Heart left ventricle (tissue), 16 donors: ENCODE measurements at regions not wholly inside any gene's neighbourhood (a gene's known extent, or its start where the extent isn't known, plus 50 kb on each side); places are given as distances from the start of the nearest gene placed in this dataset.

Source experiments
- ATAC-seq, 4 donors: fragments of 200-7000 bp; cut with Tn5 transposase; one replicate each; pipeline ENCODE4 v1.9.1; 2020 to 2022; ENCODE audit warnings: moderate library complexity in 4 of 4, mild to moderate bottlenecking in 3 of 4, moderate number of reproducible peaks in 1 of 4
- DNase-seq, 5 donors: peaks; one replicate each; pipeline ENCODE4 v3.0.0-alpha.2; 2020
- H3K27ac ChIP-seq, 12 donors: fragments of 200-600 bp; sonication (generic) in 4 of 12; one replicate each; pipeline versions ENCODE4 v1.5.0 to v1.8.0; 2016 to 2022; ENCODE audit warnings: mild to moderate bottlenecking in 2 of 12
- H3K27me3 ChIP-seq, 9 donors: fragments of 200-600 bp; sonication (generic) in 2 of 9; one replicate each; pipeline versions ENCODE4 v1.5.1 to v1.8.0; 2016 to 2022; ENCODE audit warnings: mild to moderate bottlenecking in 3 of 9
- H3K36me3 ChIP-seq, 9 donors: fragments of 200-600 bp; sonication (generic) in 2 of 9; one replicate each; pipeline versions ENCODE4 v1.5.0 to v1.8.0; 2018 to 2022; ENCODE audit warnings: mild to moderate bottlenecking in 2 of 9
- H3K4me1 ChIP-seq, 12 donors: fragments of 200-600 bp; sonication (generic) in 4 of 12; one replicate each; pipeline versions ENCODE4 v1.5.0 to v1.8.0; 2016 to 2022; ENCODE audit warnings: mild to moderate bottlenecking in 3 of 12
- H3K4me3 ChIP-seq, 12 donors: fragments of 200-600 bp; sonication (generic) in 4 of 12; one replicate each; pipeline versions ENCODE4 v1.5.0 to v1.8.0; 2017 to 2022; ENCODE audit warnings: mild to moderate bottlenecking in 9 of 12, moderate library complexity in 4 of 12
- H3K9me3 ChIP-seq, 12 donors: fragments of 200-600 bp; sonication (generic) in 4 of 12; one replicate each; pipeline versions ENCODE4 v1.5.0 to v1.8.0; 2016 to 2022; ENCODE audit warnings: mild to moderate bottlenecking in 1 of 12
- POLR2A ChIP-seq, 2 donors: fragments of 450-650 bp; IDR thresholded peaks; one replicate each; pipeline ENCODE4 v1.6.1; 2017; ENCODE audit warnings: antibody characterized with exemption in 2 of 2, mild to moderate bottlenecking in 2 of 2, moderate library complexity in 2 of 2
- WGBS, 4 donors: extraction: QIAGEN DNeasy Blood & Tissue Kit in 2 of 4; methylation state at CpG; one replicate each; pipeline versions ENCODE4 v1.1.5 to v1.1.7; 2013 to 2018; 5-methylcytosine and 5-hydroxymethylcytosine counted together
- intact Hi-C, 10 donors: fragments of 100-400 bp; cut with DNase I; formaldehyde crosslinking; loops; one replicate each; pipeline versions ENCODE4 v1.11.1 to v1.14.2; 2022
- TF ChIP-seq, protein P1 (sequence below), 12 donors: fragments of 200-600 bp; sonication (generic) in 4 of 12; IDR thresholded peaks; one replicate each; pipeline versions ENCODE4 v1.5.0 to v1.8.0; 2018 to 2022; ENCODE audit warnings: antibody characterized with exemption in 12 of 12, mild to moderate bottlenecking in 5 of 12
- donor health status: ischemic (EF 13 %, LVEDD 7.1; RV severe dilation, severe dysfunction).
- donor health status: healthy with polysubstance abuse.
- donor health status: DM: no; HTN: yes; CAD: no.
- donor health status: DM: no; HTN: no; CAD: no.
- donor health status: ischemic (EF 25% LVEDD 6.9; RV normal size, moderate dysfunction).
- donor health status: ischemic (EF 25% LVEDD 5.7; RV mildly dilated, moderate dysfunction).
- donor health status: healthy.
- donor health status: DM: yes; HTN: yes; CAD: no.
- donor health status: ischemic (EF 35%, LVEDD 5.7; RV mildly dilated, moderate dysfunction).
- donor health status: nonischemic (EF 11% LVEDD 7.7; RV severe dilation, severe dysfunction).
- donor health status: DM: yes; HTN: yes; CAD: no.
- donor health status: PGD.
- donor health status: ischemic (EF 29% LVEDD 5.4; RV normal size, mild dysfunction).
- donor health status: nonischemic (EF 23%, LVEDD 6.1; RV moderate dilation, normal function).

DNA sequence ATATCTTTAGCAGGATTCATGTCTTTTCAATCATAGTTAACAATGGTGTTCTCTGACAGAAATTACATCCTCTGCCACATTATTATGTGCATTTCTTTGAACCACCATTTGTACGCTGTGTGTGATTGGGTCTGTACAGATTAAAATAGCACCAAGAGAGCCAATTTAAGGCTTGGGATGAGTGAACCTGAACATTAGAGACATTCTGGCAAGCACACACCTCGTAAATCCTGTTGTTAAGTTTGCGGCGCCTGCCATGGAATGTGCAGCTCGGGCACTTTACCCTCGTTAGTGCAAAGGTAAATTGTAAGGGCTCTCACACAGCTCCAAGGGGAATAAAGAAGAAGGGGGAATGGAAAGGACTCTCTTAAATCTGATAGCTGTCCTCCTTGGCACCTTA is 482.4 kb upstream of the DPPA4 start:
- Histone ChIP-seq H3K36me3 (no peaks in the 10 kb centered on the region), H3K9me3 (no peaks in the 10 kb centered on the region), H3K27ac (no peak overlapping the region), H3K27me3 (no peaks in the 10 kb centered on the region), H3K4me1 (no peaks in the 10 kb centered on the region), H3K4me3 (no peak overlapping the region)
- 59 to 72% (median 65%) methylated on average over 6 of the region's 6 CpGs for WGBS, 4 donors
- no peak for DNase-seq
- no peak for TF ChIP-seq POLR2A (IDR thresholded peaks at IDR 0.05)
- TF ChIP-seq, protein P1, sequence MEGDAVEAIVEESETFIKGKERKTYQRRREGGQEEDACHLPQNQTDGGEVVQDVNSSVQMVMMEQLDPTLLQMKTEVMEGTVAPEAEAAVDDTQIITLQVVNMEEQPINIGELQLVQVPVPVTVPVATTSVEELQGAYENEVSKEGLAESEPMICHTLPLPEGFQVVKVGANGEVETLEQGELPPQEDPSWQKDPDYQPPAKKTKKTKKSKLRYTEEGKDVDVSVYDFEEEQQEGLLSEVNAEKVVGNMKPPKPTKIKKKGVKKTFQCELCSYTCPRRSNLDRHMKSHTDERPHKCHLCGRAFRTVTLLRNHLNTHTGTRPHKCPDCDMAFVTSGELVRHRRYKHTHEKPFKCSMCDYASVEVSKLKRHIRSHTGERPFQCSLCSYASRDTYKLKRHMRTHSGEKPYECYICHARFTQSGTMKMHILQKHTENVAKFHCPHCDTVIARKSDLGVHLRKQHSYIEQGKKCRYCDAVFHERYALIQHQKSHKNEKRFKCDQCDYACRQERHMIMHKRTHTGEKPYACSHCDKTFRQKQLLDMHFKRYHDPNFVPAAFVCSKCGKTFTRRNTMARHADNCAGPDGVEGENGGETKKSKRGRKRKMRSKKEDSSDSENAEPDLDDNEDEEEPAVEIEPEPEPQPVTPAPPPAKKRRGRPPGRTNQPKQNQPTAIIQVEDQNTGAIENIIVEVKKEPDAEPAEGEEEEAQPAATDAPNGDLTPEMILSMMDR (IDR thresholded peaks at IDR 0.05) = no peak
- no peak for ATAC-seq
- intact Hi-C loops = no loop called here

DNA sequence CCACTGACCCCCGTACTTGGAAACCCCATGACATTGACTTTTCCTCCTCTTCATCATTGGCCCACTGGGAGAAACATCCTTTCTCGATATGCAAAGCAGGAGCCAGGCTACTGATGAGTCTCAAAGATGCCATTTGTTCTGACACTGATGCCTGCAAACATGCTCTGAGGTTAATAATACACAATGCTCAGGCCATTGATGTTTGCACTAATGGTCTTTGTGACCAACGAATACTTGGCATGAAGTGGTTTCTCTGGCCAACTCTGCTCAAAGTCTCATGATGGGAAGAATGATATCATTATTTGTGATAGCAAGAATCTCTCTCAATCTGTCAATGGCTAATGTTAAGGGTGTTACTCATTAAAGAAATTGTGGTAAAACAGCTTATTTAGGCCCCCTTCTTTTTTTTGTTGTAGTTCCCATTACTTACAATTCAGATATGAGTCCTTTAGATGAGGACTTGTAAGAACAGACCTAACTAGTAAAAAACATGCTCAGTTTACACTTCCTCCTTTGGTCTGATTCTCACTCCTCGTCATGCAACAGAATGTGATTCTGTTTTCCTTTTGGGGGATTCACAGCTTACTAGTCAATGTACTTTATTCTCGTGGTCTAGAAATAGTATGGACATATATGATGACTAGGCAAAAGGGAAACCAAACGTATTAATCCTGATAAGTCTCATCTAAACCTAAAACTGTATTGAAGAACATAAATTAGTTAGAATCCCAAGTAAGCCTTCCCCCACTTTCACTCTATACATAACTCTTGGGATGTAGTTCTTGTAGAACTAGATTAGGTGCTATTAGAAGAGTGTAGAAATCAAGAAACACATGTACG is 488.8 kb upstream of the DPPA4 start:
- Histone ChIP-seq H3K4me1 (no peaks in the 10 kb centered on the region), H3K4me3 (no peak overlapping the region), H3K36me3 (no peaks in the 10 kb centered on the region), H3K9me3 (no peaks in the 10 kb centered on the region), H3K27ac (no peak overlapping the region), H3K27me3 (no peaks in the 10 kb centered on the region)
- ATAC-seq (no peak), DNase-seq (no peak)
- intact Hi-C loops = no loop called here
- TF ChIP-seq, protein P1 (IDR thresholded peaks at IDR 0.05) = no peak
- TF ChIP-seq POLR2A (IDR thresholded peaks at IDR 0.05) = no peak
- 76 to 81% (median 78%) methylated on average over 7 of the region's 7 CpGs for WGBS, 4 donors

DNA sequence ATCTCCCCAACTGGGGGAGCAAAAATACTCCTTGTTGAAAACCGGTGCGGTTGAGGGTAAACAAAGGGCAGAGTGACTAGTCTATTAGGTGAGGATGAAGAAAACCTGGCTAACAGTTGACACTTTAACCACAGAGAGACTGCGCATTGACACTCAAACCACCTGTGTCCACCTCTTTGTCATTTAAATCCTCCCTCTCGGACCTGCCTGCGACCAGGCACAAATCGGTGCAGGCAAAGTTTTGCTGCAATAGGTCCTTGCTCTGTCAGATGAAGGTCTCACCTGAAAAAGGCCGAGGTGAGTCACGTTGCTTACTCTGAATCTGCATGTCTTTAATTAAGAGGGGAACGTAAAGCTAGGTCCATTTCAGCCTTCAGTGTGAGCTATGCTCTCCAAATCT is 494.1 kb upstream of the DPPA4 start:
- H3K4me1 ChIP-seq = no peaks in the 10 kb centered on the region
- TF ChIP-seq, protein P1 (IDR thresholded peaks at IDR 0.05) = no peak
- no peak for TF ChIP-seq POLR2A (IDR thresholded peaks at IDR 0.05)
- intact Hi-C loops = no loop called here
- 59 to 66% (median 62%) methylated on average over 9 of the region's 9 CpGs for WGBS, 4 donors
- H3K27ac ChIP-seq = no peak overlapping the region
- no peaks in the 10 kb centered on the region for H3K9me3 ChIP-seq
- DNase-seq (no peak), ATAC-seq (no peak)
- no peak overlapping the region for H3K4me3 ChIP-seq
- H3K27me3 ChIP-seq = no peaks in the 10 kb centered on the region
- no peaks in the 10 kb centered on the region for H3K36me3 ChIP-seq

DNA sequence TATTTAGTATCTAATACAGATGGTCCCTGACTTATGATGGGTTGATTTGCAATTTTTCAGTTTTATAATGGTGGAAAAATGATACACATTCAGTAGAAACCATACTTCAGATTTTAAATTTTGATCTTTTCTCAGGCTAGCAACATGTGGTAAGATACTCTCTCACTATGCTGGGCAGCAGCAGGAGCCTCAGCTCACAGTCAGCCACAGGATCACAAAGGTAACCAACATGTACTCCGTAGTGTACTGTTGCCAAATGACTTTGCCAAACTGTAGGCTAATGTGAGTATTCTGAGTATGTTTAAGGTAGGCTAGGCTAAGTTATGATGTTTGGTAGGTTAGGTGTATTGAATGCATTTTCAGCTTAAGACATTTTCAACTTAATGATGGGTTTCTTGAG is 498.6 kb upstream of the DPPA4 start:
- no peaks in the 10 kb centered on the region for H3K9me3 ChIP-seq
- ATAC-seq (no peak), DNase-seq (no peak)
- H3K27ac ChIP-seq = no peak overlapping the region
- no peaks in the 10 kb centered on the region for H3K27me3 ChIP-seq
- no peak overlapping the region for H3K4me3 ChIP-seq
- H3K36me3 ChIP-seq = no peaks in the 10 kb centered on the region
- no peaks in the 10 kb centered on the region for H3K4me1 ChIP-seq
- WGBS, 4 donors = 71 to 85% (median 80%) methylated on average over 1 of the region's 1 CpG
- intact Hi-C loops = no loop called here
- TF ChIP-seq POLR2A (IDR thresholded peaks at IDR 0.05) = no peak
- TF ChIP-seq, protein P1 (IDR thresholded peaks at IDR 0.05) = no peak
